Cardiac muscle cell (in vitro differentiated cells and primary cell): ENCODE measurements at regions not wholly inside any gene's neighbourhood (a gene's known extent, or its start where the extent isn't known, plus 50 kb on each side); places are given as distances from the start of the nearest gene placed in this dataset.

Source experiments
- DNase-seq, 2 donors: peaks; one replicate each; pipeline versions ENCODE4 v3.0.0 to v3.0.0-alpha.2; 2010 to 2017; ENCODE audit warnings: low read depth in 1 of 2, low spot score in 1 of 2
- H3K27ac ChIP-seq: fragments of 200-600 bp; sonication (generic); 2 replicates; pipeline ENCODE4 v1.5.1; 2016
- H3K27me3 ChIP-seq: fragments of 200-600 bp; sonication (generic); 2 replicates; pipeline ENCODE4 v1.6.0; 2016; ENCODE audit warnings: control low read depth
- H3K36me3 ChIP-seq: fragments of 200-600 bp; sonication (generic); 2 replicates; pipeline ENCODE4 v1.5.1; 2016; ENCODE audit warnings: control low read depth
- H3K4me1 ChIP-seq: fragments of 200-600 bp; sonication (generic); 2 replicates; pipeline ENCODE4 v1.8.1; 2017; ENCODE audit warnings: low read depth, mild to moderate bottlenecking, mixed run types
- H3K4me3 ChIP-seq: fragments of 200-600 bp; sonication (generic); 2 replicates; pipeline ENCODE4 v1.5.1; 2016; ENCODE audit warnings: mild to moderate bottlenecking
- H3K9me3 ChIP-seq: fragments of 200-600 bp; sonication (generic); 2 replicates; pipeline ENCODE4 v1.5.1; 2017; ENCODE audit warnings: low read depth, mild to moderate bottlenecking, control low read depth
- CTCF ChIP-seq: IDR thresholded peaks from 2 replicates; pipeline ENCODE4 v1.5.1; 2012; ENCODE audit warnings: low read depth, mild to moderate bottlenecking, low read length

DNA sequence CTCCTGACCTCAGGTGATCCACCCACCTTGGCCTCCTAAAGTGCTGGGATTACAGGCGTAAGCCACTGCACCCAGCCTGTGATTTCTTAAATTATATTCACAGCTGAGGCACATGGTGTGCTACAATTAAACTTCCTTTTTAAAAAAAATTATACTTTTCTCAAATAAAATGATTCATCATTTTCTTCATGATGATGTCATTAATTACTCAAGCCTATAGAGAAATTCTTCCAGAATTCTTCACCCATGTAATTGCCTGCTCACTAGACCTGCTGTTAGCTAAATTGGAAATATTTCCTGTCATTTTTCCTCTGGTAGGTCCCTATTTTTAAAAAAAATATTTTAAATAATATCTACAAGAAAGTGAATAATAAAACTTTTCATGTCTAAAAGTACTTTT, 440.0 kb upstream of the ANO3 start:
- Histone ChIP-seq H3K27me3 (no peaks in the 10 kb centered on the region), H3K36me3 (no peaks in the 10 kb centered on the region), H3K4me3 (no peak overlapping the region), H3K4me1 (no peaks in the 10 kb centered on the region), H3K27ac (no peak overlapping the region), H3K9me3 (no peaks in the 10 kb centered on the region)
- DNase-seq = no peak
- TF ChIP-seq CTCF = no peak

- no peaks in the 10 kb centered on the region for H3K36me3 ChIP-seq
- H3K27me3 ChIP-seq = no peaks in the 10 kb centered on the region
- H3K27ac ChIP-seq = no peak overlapping the region
- H3K9me3 ChIP-seq = no peaks in the 10 kb centered on the region
- no peaks in the 10 kb centered on the region for H3K4me1 ChIP-seq
- no peak overlapping the region for H3K4me3 ChIP-seq
- no peak for TF ChIP-seq CTCF
- no peak for DNase-seq
These were observed 432.2 kb upstream of the ANO3 start for GRCh38 chr11:25899617-25900160.

GRCh38 chr11:25900814-25901213, 431.1 kb upstream of the ANO3 start:
- no peak for TF ChIP-seq CTCF
- no peak overlapping the region for H3K4me3 ChIP-seq
- H3K27ac ChIP-seq = no peak overlapping the region
- H3K27me3 ChIP-seq = no peaks in the 10 kb centered on the region
- H3K36me3 ChIP-seq = no peaks in the 10 kb centered on the region
- no peaks in the 10 kb centered on the region for H3K9me3 ChIP-seq
- no peak for DNase-seq
- H3K4me1 ChIP-seq = no peaks in the 10 kb centered on the region

DNA sequence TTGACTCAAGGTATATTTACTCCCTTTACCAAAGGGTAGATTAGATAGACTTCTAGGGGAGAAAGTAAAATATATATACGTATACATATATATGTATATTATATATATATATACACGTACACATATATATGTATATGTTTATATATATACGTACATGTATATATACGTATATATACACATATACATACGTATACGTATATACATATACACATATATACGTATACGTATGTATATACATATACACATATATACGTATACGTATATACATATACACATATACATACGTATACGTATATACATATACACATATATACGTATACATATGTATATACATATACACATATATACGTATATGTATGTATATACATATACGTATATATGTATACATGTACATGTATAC, 430.5 kb upstream of the ANO3 start:
- no peaks in the 10 kb centered on the region for H3K27me3 ChIP-seq
- no peak for DNase-seq
- TF ChIP-seq CTCF = no peak
- no peak overlapping the region for H3K27ac ChIP-seq
- H3K4me3 ChIP-seq = no peak overlapping the region
- no peaks in the 10 kb centered on the region for H3K9me3 ChIP-seq
- no peaks in the 10 kb centered on the region for H3K36me3 ChIP-seq
- no peaks in the 10 kb centered on the region for H3K4me1 ChIP-seq

DNA sequence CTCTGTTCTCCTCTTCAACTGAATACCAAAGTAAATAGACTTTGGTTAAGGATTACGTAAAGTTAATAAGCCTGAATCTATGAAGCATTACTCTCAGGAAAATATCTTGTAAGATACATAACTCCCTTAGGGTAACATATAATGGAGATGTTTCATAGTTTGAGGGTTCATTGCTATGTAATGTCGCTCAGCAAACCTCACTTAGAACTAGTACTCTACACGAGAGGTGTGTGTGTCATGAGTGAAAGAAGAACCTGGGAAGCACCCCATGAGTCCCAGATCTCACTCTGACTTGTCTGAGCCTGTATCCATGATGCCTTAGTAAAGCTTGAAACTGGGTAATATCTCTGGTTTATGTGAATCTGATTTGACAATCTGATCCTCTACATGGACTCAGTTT, 429.5 kb upstream of the ANO3 start:
- DNase-seq = no peak
- Histone ChIP-seq H3K36me3 (no peaks in the 10 kb centered on the region), H3K27ac (no peak overlapping the region), H3K27me3 (no peaks in the 10 kb centered on the region), H3K4me3 (no peak overlapping the region), H3K4me1 (no peaks in the 10 kb centered on the region), H3K9me3 (no peaks in the 10 kb centered on the region)
- TF ChIP-seq CTCF = no peak

DNA sequence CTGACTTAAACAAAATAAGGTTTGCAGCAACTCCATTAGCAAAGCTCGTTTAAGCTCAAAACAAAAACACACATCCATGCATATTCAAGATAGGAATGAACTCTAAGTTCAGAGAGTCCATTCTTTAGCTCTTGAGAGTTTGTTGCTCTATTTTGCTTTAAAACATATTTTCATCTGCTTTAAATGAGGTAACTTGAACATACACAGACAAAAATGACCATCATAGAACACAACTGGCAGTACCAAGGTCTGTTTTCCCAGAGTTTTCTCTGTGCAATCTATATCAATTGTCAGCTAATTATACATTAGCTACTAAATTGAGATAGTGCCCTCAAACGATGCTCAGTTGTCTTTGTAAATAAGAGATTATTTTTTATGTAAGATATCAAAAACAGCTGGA, 423.2 kb upstream of the ANO3 start:
- no peak for DNase-seq
- TF ChIP-seq CTCF = no peak
- no peaks in the 10 kb centered on the region for H3K27me3 ChIP-seq
- no peak overlapping the region for H3K4me3 ChIP-seq
- H3K27ac ChIP-seq = no peak overlapping the region
- H3K4me1 ChIP-seq = no peaks in the 10 kb centered on the region
- H3K9me3 ChIP-seq = no peaks in the 10 kb centered on the region
- H3K36me3 ChIP-seq = no peaks in the 10 kb centered on the region
